K562 (cell line): ENCODE measurements at regions not wholly inside any gene's neighbourhood (a gene's known extent, or its start where the extent isn't known, plus 50 kb on each side); places are given as distances from the start of the nearest gene placed in this dataset.

Source experiments
- ATAC-seq: fragments of 200-7000 bp; cut with Tn5 transposase; 3 replicates; pipeline ENCODE4 v1.9.1; 2020; ENCODE audit warnings: moderate library complexity
- BruUV-seq: library from RNA; stranded (reverse); fragments of 400-500 nt; replicated peaks from 2 replicates; lab custom pipeline; 2021; lab: Mats Ljungman, UMichigan
- CTCF ChIA-PET: fragments of 300-600 bp; formaldehyde crosslinking; extraction: SDS; loops from one replicate; lab custom pipeline; 2021; ENCODE audit warnings: low intra/inter-chr PET ratio; lab: Yijun Ruan, JAX
- POLR2A ChIA-PET: fragments of 300-600, 350-650 bp; sonication (Branson Sonifier 250); formaldehyde crosslinking; extraction: SDS; loops from one replicate; lab custom pipeline; 2021; ENCODE audit warnings: antibody characterized with exemption, inconsistent platforms; lab: Yijun Ruan, JAX
- DNase-seq, 4 experiments: peaks; one replicate each; pipeline versions ENCODE4 v3.0.0 to v3.0.0-alpha.2; 2011 to 2018; ENCODE audit warnings: low spot score in 3 of 4, mixed read lengths in 3 of 4; ENCODE audit errors: extremely low read depth in 1 of 4
- FAIRE-seq: peaks from 2 replicates; lab custom pipeline; 2011; peaks lifted over from hg19 to GRCh38; lab: Jason Lieb, UNC
- H2AFZ ChIP-seq: 2 replicates; pipeline ENCODE4 v1.6.0; 2011; ENCODE audit warnings: low read depth, low read length, control low read depth, inconsistent platforms
- H3K27ac ChIP-seq: fragments of 200-600 bp; 3 replicates; pipeline ENCODE4 v1.8.0; 2011; ENCODE audit warnings: low read depth, mild to moderate bottlenecking, control low read depth, inconsistent platforms, low read length, moderate library complexity, mixed read lengths; ENCODE audit errors: extremely low read depth
- H3K27me3 ChIP-seq, 2 experiments: fragments of 300-600 bp in 1 of 2; 2 replicates in 1 of 2; 3 replicates in 1 of 2; pipeline versions ENCODE4 v1.6.0 to v1.8.0; 2011; ENCODE audit warnings: inconsistent platforms in 2 of 2, low read length in 2 of 2, mild to moderate bottlenecking in 1 of 2, mixed read lengths in 1 of 2, moderate library complexity in 1 of 2; ENCODE audit not compliant: control insufficient read depth in 2 of 2, insufficient read depth in 2 of 2
- H3K36me3 ChIP-seq: fragments of 300-600 bp; 3 replicates; pipeline ENCODE4 v1.8.0; 2011; ENCODE audit warnings: mild to moderate bottlenecking, low read length, inconsistent platforms; ENCODE audit not compliant: control insufficient read depth, insufficient read depth
- H3K4me1 ChIP-seq, 2 experiments: fragments of 200-600 bp in 1 of 2; replicated peaks in 1 of 2; 2 replicates in 1 of 2; 3 replicates in 1 of 2; pipeline versions ENCODE4 v1.5.1 to v1.8.0; 2011; ENCODE audit warnings: inconsistent platforms in 2 of 2, low read length in 2 of 2, mild to moderate bottlenecking in 1 of 2, mixed read lengths in 1 of 2, moderate library complexity in 1 of 2; ENCODE audit not compliant: control insufficient read depth in 2 of 2, insufficient read depth in 2 of 2
- H3K4me2 ChIP-seq: 2 replicates; pipeline ENCODE4 v1.6.1; 2011; ENCODE audit warnings: low read length, control low read depth, inconsistent platforms, mixed read lengths; ENCODE audit not compliant: insufficient read depth
- H3K4me3 ChIP-seq: fragments of 200-600 bp; sonication (generic), shearing (Covaris generic); 2 replicates; pipeline ENCODE4 v1.5.1; 2016; ENCODE audit warnings: control low read depth, inconsistent platforms
- H3K79me2 ChIP-seq: fragments of 200-600 bp; 3 replicates; pipeline ENCODE4 v1.8.0; 2011; ENCODE audit warnings: low read length, inconsistent platforms; ENCODE audit not compliant: control insufficient read depth, insufficient read depth
- H3K9ac ChIP-seq, 2 experiments: 2 replicates each; pipeline versions ENCODE4 v1.6.0 to v1.6.1; 2011; ENCODE audit warnings: low read depth in 2 of 2, low read length in 2 of 2, control low read depth in 1 of 2, inconsistent platforms in 1 of 2, mild to moderate bottlenecking in 1 of 2, mixed read lengths in 1 of 2; ENCODE audit not compliant: insufficient read depth in 1 of 2
- H3K9me1 ChIP-seq: one replicate; pipeline ENCODE4 v1.6.0; 2011; ENCODE audit warnings: inconsistent platforms, mild to moderate bottlenecking, low read length, moderate library complexity; ENCODE audit not compliant: control insufficient read depth, insufficient read depth
- H3K9me3 ChIP-seq: replicated peaks from 2 replicates; pipeline ENCODE4 v1.5.1; 2011; ENCODE audit warnings: low read depth, low read length, inconsistent platforms; ENCODE audit not compliant: control insufficient read depth, insufficient read depth
- H4K20me1 ChIP-seq: replicated peaks from 2 replicates; pipeline ENCODE4 v1.6.1; 2011; ENCODE audit warnings: low read length, inconsistent platforms, mixed read lengths; ENCODE audit not compliant: control insufficient read depth, insufficient read depth
- CREB1 ChIP-seq, 2 experiments: sonication (generic) in 1 of 2; formaldehyde crosslinking in 1 of 2; IDR thresholded peaks; 2 replicates each; pipeline versions ENCODE4 v1.6.1 to v1.8.0; 2012 to 2022; ENCODE audit warnings: inconsistent platforms in 1 of 2, mild to moderate bottlenecking in 1 of 2, missing genetic modification reagents in 1 of 2, moderate library complexity in 1 of 2
- EGR1 ChIP-seq: fragments of 450-650 bp; conservative IDR thresholded peaks from 2 replicates; pipeline ENCODE4 v1.6.1; 2017; ENCODE audit warnings: mild to moderate bottlenecking
- ZBTB17 ChIP-seq: fragments of 450-650 bp; formaldehyde crosslinking; IDR thresholded peaks from 2 replicates; pipeline ENCODE4 v1.4.0; 2020; ENCODE audit warnings: mild to moderate bottlenecking
- WGBS: fragments of 100-300 bp; shearing (Covaris generic); methylation state at CpG from one replicate; pipeline ENCODE4 v1.1.6; 2016; ENCODE audit warnings: low coverage, mixed read lengths; ENCODE audit not compliant: insufficient coverage; ENCODE audit errors: missing lambda C conversion rate; 5-methylcytosine and 5-hydroxymethylcytosine counted together
- in situ Hi-C: fragments of 300-500 bp; cut with MboI; formaldehyde crosslinking; loops from 4 replicates; pipeline ENCODE4 v1.15.0; 2018; ENCODE audit warnings: inconsistent platforms, mixed read lengths
- intact Hi-C: fragments of 100-400 bp; cut with micrococcal nuclease; formaldehyde crosslinking; loops from 2 replicates; pipeline ENCODE4 v1.14.2; 2022
- TF ChIP-seq, protein P1 (sequence below), 3 experiments: IDR thresholded peaks in 2 of 3; conservative IDR thresholded peaks in 1 of 3; 2 replicates each; pipeline ENCODE4 v1.5.1; 2011 to 2012; ENCODE audit warnings: low read length in 3 of 3, mild to moderate bottlenecking in 3 of 3, control low read depth in 2 of 3, improper control_type of control experiment in 1 of 3, inconsistent platforms in 1 of 3, low read depth in 1 of 3, mixed read lengths in 1 of 3, moderate library complexity in 1 of 3; ENCODE audit not compliant: insufficient read depth in 2 of 3
- TF ChIP-seq, protein P2 (sequence below): fragments of 250-450 bp; sonication (Bioruptor Pico); IDR thresholded peaks from 2 replicates; pipeline ENCODE4 v1.8.0; 2022; ENCODE audit warnings: inconsistent platforms

DNA sequence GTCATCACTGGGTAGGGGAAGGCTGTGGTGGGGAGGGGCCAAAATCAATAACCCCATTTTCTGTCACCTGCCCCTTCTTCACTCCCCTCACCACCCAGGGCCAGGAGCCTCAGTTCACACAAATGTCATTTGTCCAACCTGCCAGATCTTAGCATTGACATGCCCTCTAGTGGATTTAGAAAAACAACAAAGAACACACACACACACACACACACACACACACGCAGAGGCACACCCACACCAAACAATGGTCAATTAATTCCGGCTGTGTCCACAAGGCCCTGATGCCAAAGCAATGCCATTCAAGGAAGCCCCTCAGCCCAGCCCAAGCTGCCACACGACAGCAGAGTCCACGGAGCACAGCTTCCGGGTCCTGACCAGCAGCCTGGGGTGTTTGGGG, 68.4 kb downstream of the NOG start:
- Histone ChIP-seq H3K9me3 (no peaks in the 10 kb centered on the region), H3K27ac (no peak overlapping the region), H3K9ac (no peak overlapping the region), H3K36me3 (no peaks in the 10 kb centered on the region), H3K4me2 (no peak overlapping the region), H3K4me1 (no peaks in the 10 kb centered on the region), H4K20me1 (0 out of 2 replicates have a peak, but pooled peaks cover 3% of the 10 kb centered on the region), H3K4me3 (no peak overlapping the region), H3K79me2 (no peaks in the 10 kb centered on the region), H3K9me1 (no peaks in the 10 kb centered on the region), H3K27me3 (no peaks in the 10 kb centered on the region; a peak in 1 of 5 replicates), H2AFZ (no peak overlapping the region)
- WGBS: 1% methylated on average over 5 of the region's 5 CpGs
- TF ChIP-seq, protein P1, sequence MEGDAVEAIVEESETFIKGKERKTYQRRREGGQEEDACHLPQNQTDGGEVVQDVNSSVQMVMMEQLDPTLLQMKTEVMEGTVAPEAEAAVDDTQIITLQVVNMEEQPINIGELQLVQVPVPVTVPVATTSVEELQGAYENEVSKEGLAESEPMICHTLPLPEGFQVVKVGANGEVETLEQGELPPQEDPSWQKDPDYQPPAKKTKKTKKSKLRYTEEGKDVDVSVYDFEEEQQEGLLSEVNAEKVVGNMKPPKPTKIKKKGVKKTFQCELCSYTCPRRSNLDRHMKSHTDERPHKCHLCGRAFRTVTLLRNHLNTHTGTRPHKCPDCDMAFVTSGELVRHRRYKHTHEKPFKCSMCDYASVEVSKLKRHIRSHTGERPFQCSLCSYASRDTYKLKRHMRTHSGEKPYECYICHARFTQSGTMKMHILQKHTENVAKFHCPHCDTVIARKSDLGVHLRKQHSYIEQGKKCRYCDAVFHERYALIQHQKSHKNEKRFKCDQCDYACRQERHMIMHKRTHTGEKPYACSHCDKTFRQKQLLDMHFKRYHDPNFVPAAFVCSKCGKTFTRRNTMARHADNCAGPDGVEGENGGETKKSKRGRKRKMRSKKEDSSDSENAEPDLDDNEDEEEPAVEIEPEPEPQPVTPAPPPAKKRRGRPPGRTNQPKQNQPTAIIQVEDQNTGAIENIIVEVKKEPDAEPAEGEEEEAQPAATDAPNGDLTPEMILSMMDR (IDR thresholded peaks at IDR 0.05 in 2 of 3, conservative IDR thresholded peaks at IDR 0.05 in 1 of 3; ENCODE audit: insufficient read depth in 2 of 3, low read depth in 1 of 3, low read length in 3 of 3): 0 out of 6 replicates have a peak, but pooled peaks of 1 of the 3 experiments have one; percentile 3
- TF ChIP-seq CREB1 (IDR thresholded peaks at IDR 0.05) (no peak), CREB1 (CRISPR knock-in tag; IDR thresholded peaks at IDR 0.05) (no peak), EGR1 (peak; percentile 26; the same call in 1 of the 2 replicates), ZBTB17 (CRISPR knock-in tag) (no peak)
- TF ChIP-seq, protein P2, sequence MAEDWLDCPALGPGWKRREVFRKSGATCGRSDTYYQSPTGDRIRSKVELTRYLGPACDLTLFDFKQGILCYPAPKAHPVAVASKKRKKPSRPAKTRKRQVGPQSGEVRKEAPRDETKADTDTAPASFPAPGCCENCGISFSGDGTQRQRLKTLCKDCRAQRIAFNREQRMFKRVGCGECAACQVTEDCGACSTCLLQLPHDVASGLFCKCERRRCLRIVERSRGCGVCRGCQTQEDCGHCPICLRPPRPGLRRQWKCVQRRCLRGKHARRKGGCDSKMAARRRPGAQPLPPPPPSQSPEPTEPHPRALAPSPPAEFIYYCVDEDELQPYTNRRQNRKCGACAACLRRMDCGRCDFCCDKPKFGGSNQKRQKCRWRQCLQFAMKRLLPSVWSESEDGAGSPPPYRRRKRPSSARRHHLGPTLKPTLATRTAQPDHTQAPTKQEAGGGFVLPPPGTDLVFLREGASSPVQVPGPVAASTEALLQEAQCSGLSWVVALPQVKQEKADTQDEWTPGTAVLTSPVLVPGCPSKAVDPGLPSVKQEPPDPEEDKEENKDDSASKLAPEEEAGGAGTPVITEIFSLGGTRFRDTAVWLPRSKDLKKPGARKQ (CRISPR knock-in tag): no peak
- POLR2A ChIA-PET: interaction anchor here (0.8 kb wide), 1 partner anchor 116 kb away, joined by 3 read pairs; no protein-coding TSS in a partner anchor
- FAIRE-seq (no peak), ATAC-seq (no peak), DNase-seq (no peak)
- intact Hi-C loops (no loop called here), in situ Hi-C loops (no loop called here)
- BruUV-seq: no TSS peak
- CTCF ChIA-PET: interaction anchor here (0.6 kb wide), 1 partner anchor 202 kb away, joined by 3 read pairs; no protein-coding TSS in a partner anchor
